GM21447 (cell line): ENCODE measurements at regions not wholly inside any gene's neighbourhood (a gene's known extent, or its start where the extent isn't known, plus 50 kb on each side); places are given as distances from the start of the nearest gene placed in this dataset.
"Not testable (repeated sequence)": the region's sequence is repeated elsewhere in the genome, so short reads cannot be mapped to it uniquely, and the experiment has no call there.

Experiments used
- ATAC-seq: cut with Tn5 transposase; IDR thresholded peaks from one replicate; pipeline ENCODE4 v1.9.1; 2021; ENCODE audit not compliant: unreplicated experiment

DNA sequence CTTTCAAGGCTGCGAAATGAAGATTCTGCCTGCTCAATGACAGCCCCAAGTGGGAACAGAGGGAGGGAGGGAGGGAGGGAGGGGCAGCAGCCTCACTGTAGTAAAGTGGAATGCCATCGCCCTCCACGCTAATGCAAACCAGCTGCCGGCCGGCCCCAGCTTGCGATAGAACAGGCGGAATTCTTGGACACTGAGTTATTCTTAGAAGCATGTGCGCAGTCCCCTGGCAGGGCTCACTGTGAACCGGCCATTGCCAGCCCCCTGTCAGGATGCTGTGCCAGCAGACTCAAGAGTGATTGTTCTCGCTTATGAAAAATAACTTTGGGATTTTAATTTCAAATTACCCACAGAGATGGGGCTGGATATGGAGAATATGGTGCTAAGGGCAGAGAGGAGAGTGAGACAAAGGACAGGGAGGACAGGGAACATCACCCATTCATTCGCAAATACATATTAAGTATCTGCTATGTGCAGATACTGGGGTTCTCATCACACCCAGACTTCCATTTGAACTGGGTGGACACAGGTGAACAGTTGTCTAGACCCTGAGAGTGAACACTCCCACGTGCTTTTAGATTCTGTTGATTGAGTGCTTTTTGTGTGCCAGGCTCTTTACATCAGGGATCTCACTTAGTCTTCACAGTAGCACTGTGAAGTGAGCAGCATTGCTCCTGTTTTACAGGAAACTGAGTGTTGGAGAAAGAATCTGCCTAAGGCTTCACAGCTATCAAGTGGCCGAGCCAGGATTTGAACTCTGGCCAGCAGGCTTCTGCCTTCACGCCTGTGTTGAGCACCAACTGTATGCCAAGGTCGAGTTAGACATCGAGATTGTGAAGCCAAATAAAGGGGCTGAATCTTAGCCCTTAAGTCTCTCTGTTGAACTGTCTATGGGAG lies 192.9 kb downstream of the C12orf75 start:
- no peak for ATAC-seq

DNA sequence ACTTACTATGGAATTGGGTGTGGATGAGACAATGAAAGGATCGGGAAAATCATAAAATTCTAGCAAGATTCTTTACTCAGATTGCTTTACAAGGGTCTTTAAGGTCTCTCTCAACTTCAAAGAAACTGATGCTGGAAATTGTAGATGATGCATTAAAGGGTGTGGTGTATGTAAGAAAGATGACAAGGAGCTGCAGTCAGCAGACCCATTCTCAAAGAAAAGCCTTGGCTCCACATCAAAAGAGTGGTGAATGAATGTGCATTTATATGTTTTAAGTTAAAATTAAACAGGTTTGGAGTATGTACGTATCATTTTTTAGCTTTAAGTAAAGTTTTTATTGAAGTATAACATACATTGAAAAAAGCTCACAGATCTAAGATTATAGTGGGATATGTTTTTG lies 194.5 kb downstream of the C12orf75 start:
- ATAC-seq, result no peak

- ATAC-seq, result no peak
Measured at GRCh38 chr12:105534068-105534467, 203.6 kb downstream of the C12orf75 start.

GRCh38 chr12:105535033-105535432 lies 204.5 kb downstream of the C12orf75 start:
- not testable (repeated sequence) for ATAC-seq

- ATAC-seq, result no peak
Measured at GRCh38 chr12:105538880-105539279, 208.4 kb downstream of the C12orf75 start.

DNA sequence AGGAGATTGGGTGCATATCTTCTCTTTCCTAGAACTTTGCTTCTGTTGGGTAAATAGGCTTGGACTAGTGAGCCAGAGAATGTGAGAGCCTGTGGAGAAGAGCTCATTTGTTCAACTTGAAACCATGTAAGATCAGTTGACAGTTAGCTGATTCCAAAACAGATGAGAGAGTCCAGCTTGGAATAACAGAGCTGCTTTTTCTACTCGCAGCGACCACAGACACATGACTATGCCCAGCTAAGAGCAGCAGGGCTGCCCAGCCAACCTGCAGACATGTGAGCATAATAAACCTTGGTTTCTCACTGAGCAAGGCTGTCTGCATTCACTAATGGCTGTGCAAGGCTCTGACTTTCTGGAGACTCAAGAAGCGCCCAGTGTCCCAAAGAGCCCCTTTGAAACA lies 209.2 kb downstream of the C12orf75 start:
- ATAC-seq, result no peak

- ATAC-seq, result no peak
Measured at GRCh38 chr12:105547786-105548185, 217.3 kb downstream of the C12orf75 start.

DNA sequence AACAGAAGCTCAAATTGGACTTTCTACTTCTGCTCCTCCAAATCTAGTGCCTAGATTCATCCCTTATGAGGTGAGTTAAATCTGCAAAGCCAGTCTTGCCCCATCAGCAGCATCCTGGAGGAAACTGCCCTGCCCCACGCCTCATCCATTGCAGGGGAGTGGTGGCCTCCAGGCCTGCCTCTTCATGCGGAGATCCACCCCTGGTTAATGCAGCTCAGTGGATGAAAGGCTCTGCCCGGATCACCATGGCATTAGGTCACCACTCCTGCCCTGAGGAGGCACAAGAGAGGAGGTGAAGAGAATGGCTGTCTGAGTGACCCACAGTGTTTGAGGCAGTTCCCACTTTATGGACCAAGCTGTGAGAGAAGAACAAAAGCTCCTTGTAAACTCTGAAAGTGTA lies 218.1 kb downstream of the C12orf75 start:
- ATAC-seq, result no peak

- no peak for ATAC-seq
Measured at GRCh38 chr12:105552056-105552455, 221.6 kb downstream of the C12orf75 start.

GRCh38 chr12:105554223-105554678 lies 223.8 kb downstream of the C12orf75 start:
- no peak for ATAC-seq

DNA sequence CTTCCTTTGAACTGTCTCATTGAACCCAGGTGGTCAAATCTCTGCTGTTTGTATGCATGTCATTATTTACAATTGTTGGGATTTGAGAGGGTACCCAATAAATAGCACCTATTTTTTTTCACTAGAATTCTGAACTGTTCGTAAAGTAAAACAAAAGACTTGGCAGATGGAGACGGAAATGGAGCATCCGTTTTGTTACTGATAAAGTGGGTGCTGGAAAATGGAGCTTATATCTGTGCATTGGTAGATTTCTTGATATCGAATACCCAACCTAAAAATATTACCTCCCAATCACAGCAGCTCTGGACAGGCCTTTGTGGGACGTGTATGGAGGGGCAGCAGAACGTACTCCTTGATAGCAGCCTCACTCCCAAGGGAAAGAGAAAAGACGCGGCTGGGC lies 224.4 kb downstream of the C12orf75 start:
- no peak for ATAC-seq

GRCh38 chr12:105555556-105556295 lies 225.2 kb downstream of the C12orf75 start:
- no peak for ATAC-seq

DNA sequence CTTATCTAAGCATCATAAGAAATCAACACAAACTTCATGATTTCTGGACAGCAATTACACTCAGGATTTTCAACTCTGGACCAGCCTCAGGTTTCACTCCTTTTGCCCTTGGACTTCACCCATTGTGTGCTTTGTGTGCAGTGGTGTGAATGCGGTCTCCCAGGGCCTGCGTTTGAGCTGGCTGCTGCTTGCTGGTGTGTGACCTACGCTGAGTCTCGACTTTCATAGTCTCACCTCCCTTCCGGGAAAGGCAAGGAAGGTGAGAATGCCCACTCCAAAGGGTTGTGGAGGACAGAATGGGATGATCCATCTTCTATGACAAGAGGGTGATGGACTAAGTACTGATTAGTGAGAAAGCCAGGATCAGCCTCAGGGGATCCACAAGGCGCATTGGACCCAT lies 228.8 kb downstream of the C12orf75 start:
- no peak for ATAC-seq

- ATAC-seq, result no peak
Measured at GRCh38 chr12:105561546-105562198, 231.2 kb downstream of the C12orf75 start.

DNA sequence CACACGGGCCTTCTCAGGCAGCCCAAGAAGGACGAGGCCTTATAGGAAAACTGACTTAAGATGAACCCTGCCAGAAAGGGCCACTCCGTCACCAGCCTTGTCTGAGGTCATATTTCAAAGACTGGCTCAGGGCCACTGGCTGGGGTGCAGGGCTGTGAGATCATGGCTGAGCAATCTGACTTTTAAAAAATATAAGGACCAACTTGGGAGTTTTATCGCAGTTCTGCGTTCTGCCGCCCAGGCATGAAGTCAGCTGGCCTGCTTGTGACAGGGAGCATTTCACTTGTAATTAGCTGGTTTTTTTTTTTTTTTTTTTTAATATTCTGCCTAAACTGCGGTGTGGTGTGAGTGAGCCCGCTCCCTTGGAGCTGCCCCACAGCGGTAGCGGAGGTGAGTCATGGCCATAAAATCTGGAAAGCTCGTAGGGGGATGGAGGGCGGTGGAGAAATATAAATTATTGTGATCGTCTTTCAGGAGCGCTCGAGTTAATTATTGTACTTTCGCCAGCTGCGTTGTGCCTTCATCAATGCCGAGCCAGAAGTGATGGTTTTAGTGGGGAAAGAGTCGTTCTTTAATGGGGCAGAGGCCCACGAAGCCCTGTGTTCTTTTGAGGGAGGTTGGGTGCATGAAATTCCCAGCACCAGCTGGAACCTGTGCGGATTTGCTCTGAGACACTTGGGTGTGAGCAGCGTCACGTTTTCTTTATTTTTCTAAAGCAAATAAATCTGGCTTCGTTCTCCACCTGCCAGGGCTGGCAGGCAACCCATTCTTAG lies 231.9 kb downstream of the C12orf75 start:
- ATAC-seq, result no peak

- ATAC-seq, result no peak
Measured at GRCh38 chr12:105567061-105567460, 236.6 kb downstream of the C12orf75 start.

- ATAC-seq, result no peak
Measured at GRCh38 chr12:105569886-105570285, 239.4 kb downstream of the C12orf75 start.

DNA sequence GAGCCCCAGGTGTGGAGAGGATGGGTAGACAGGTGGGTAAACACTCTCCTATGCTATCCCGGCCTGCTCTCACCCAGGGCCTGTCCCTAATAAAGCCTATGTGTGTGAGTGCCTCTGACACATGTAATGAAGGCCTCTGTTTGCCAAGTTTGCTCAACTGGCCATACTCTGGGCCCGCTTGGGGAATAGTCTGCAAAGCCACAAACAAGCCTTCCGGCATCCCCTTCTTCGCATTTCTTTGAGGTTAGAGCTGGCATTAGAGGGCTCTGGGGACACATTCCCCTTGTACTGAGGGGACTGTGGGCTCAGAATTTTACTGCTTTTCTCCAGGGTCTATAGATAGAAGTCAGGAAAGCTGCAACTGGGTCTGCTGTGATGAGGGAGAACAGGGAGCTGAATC lies 240.5 kb downstream of the C12orf75 start:
- no peak for ATAC-seq

DNA sequence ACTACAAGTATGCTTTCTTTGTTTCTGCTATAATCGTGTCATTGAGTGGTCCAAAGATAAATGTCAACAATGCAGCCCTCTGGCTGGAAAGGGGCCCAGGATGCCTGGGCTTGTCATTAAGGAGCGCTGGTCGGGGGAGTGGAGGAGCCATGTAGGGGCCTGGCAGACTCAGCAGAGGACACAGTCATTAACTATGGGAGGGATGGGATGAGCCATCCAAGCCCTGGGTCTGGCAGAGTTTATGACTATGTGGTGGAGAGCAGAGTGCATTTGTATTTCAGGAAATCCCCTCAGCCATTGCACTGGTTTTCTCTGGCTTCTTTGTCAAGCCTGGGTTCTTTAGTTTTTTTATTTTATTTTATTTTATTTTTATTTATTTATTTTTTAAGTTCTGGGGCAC lies 243.1 kb downstream of the C12orf75 start:
- no peak for ATAC-seq

DNA sequence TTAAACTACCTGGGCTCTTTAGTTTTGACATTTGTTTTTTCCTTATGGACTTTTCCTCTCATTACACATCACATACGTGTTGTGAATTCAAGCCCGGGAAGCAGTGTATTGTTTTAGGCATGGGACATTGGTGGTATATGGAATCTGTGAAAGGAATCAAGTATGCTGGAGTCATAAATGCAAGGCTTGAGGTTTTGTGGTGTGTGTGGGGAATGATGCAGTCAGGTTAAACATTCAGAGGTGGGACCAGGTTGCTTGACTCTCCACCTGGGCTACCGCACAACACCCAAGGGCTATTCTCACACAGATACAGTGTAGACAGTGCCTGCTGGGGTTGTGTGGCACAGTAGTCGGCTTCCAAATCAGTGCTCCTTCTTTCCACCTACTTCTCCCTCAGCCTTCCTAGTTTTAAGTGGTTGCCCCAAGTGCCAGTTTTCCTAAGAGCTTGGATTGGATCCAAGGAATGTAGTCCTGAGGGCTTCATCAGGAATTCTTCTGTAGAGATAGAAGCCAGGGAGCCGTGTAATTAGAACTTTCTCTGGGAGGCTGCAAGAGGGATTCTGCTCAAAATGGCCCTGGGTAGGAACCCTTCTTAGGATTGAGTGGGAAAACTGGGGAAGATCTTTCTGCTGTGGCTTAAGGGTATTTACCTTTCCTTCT lies 243.7 kb downstream of the C12orf75 start:
- ATAC-seq, result no peak
